Endothelial cell (in vitro differentiated cells): ENCODE measurements at regions not wholly inside any gene's neighbourhood (a gene's known extent, or its start where the extent isn't known, plus 50 kb on each side); places are given as distances from the start of the nearest gene placed in this dataset.
"Not testable (repeated sequence)": the region's sequence is repeated elsewhere in the genome, so short reads cannot be mapped to it uniquely, and the experiment has no call there.

Source experiments
- DNase-seq: peaks from one replicate; pipeline ENCODE4 v3.0.0; 2021; ENCODE audit warnings: low spot score
- H3K27ac Mint-ChIP-seq: one replicate; pipeline ENCODE4 v1.8.0; 2021; ENCODE audit warnings: mixed read lengths, inconsistent platforms; ENCODE audit not compliant: unreplicated experiment
- H3K27me3 Mint-ChIP-seq: one replicate; pipeline ENCODE4 v1.8.0; 2021; ENCODE audit warnings: mild to moderate bottlenecking, moderate library complexity, mixed read lengths, inconsistent platforms; ENCODE audit not compliant: unreplicated experiment
- H3K36me3 Mint-ChIP-seq: one replicate; pipeline ENCODE4 v1.8.0; 2021; ENCODE audit warnings: mild to moderate bottlenecking, low read depth, mixed read lengths, inconsistent platforms; ENCODE audit not compliant: unreplicated experiment
- H3K4me1 Mint-ChIP-seq: one replicate; pipeline ENCODE4 v1.8.0; 2021; ENCODE audit warnings: mild to moderate bottlenecking, mixed read lengths, inconsistent platforms; ENCODE audit not compliant: unreplicated experiment
- H3K4me3 Mint-ChIP-seq: one replicate; pipeline ENCODE4 v1.8.0; 2021; ENCODE audit warnings: mild to moderate bottlenecking, mixed read lengths, inconsistent platforms; ENCODE audit not compliant: unreplicated experiment
- H3K9me3 Mint-ChIP-seq: one replicate; pipeline ENCODE4 v1.8.0; 2021; ENCODE audit warnings: mixed read lengths, inconsistent platforms; ENCODE audit not compliant: unreplicated experiment
- CTCF ChIP-seq: fragments of 200-600 bp; sonication (generic); IDR thresholded peaks from one replicate; pipeline ENCODE4 v1.5.0; 2021; ENCODE audit warnings: antibody characterized with exemption; ENCODE audit not compliant: unreplicated experiment

- no peak for DNase-seq
- no peaks in the 10 kb centered on the region for H3K4me1 Mint-ChIP-seq
- no peak overlapping the region for H3K4me3 Mint-ChIP-seq
- no peak overlapping the region for H3K27ac Mint-ChIP-seq
- H3K36me3 Mint-ChIP-seq: no peaks in the 10 kb centered on the region
- TF ChIP-seq CTCF: no peak
- no peaks in the 10 kb centered on the region for H3K9me3 Mint-ChIP-seq
- no peaks in the 10 kb centered on the region for H3K27me3 Mint-ChIP-seq
These were observed 115.6 kb upstream of the FBXO33 start for GRCh38 chr14:39547845-39548244.

GRCh38 chr14:39505812-39506211 lies 73.6 kb upstream of the FBXO33 start:
- Mint-ChIP-seq H3K9me3 (no peaks in the 10 kb centered on the region), H3K36me3 (no peaks in the 10 kb centered on the region), H3K4me1 (no peaks in the 10 kb centered on the region), H3K27ac (no peak overlapping the region), H3K27me3 (peaks cover 2% of the 10 kb centered on the region), H3K4me3 (no peak overlapping the region)
- TF ChIP-seq CTCF: no peak
- DNase-seq: no peak

GRCh38 chr14:39500253-39500652 lies 68.0 kb upstream of the FBXO33 start:
- TF ChIP-seq CTCF: no peak
- H3K27me3 Mint-ChIP-seq: peaks cover 2% of the 10 kb centered on the region
- no peak overlapping the region for H3K27ac Mint-ChIP-seq
- no peaks in the 10 kb centered on the region for H3K4me1 Mint-ChIP-seq
- peaks cover 17% of the 10 kb centered on the region for H3K9me3 Mint-ChIP-seq
- no peak overlapping the region for H3K4me3 Mint-ChIP-seq
- DNase-seq: no peak
- peaks cover 21% of the 10 kb centered on the region for H3K36me3 Mint-ChIP-seq

- no peak for TF ChIP-seq CTCF
These were observed 67.3 kb upstream of the FBXO33 start for GRCh38 chr14:39499514-39499913.

GRCh38 chr14:39497677-39498076 lies 65.4 kb upstream of the FBXO33 start:
- H3K27me3 Mint-ChIP-seq, H3K4me3 Mint-ChIP-seq, H3K4me1 Mint-ChIP-seq, H3K27ac Mint-ChIP-seq, DNase-seq: not testable (repeated sequence)
- peaks cover 24% of the 10 kb centered on the region for H3K36me3 Mint-ChIP-seq
- peaks cover 19% of the 10 kb centered on the region for H3K9me3 Mint-ChIP-seq

More at GRCh38 chr14:39499514-39499913, 67.3 kb upstream of the FBXO33 start:
- Mint-ChIP-seq H3K27ac (no peak overlapping the region), H3K27me3 (peaks cover 2% of the 10 kb centered on the region), H3K4me1 (no peaks in the 10 kb centered on the region), H3K9me3 (peaks cover 19% of the 10 kb centered on the region), H3K4me3 (no peak overlapping the region), H3K36me3 (peaks cover 24% of the 10 kb centered on the region)
- DNase-seq: no peak

GRCh38 chr14:39492267-39492666 lies 60.0 kb upstream of the FBXO33 start:
- Mint-ChIP-seq H3K4me1 (no peaks in the 10 kb centered on the region), H3K27ac (no peak overlapping the region), H3K27me3 (no peaks in the 10 kb centered on the region), H3K4me3 (no peak overlapping the region), H3K36me3 (peaks cover 15% of the 10 kb centered on the region), H3K9me3 (peaks cover 13% of the 10 kb centered on the region)
- TF ChIP-seq CTCF: no peak
- no peak for DNase-seq
